ENCODE measurements at regions not wholly inside any gene's neighbourhood (a gene's known extent, or its start where the extent isn't known, plus 50 kb on each side); places are given as distances from the start of the nearest gene placed in this dataset.
"Not testable (repeated sequence)": the region's sequence is repeated elsewhere in the genome, so short reads cannot be mapped to it uniquely, and the experiment has no call there.

- TF ChIP-seq EZH2 (IDR thresholded peaks at IDR 0.05; ENCODE audit: insufficient read depth, low read length) = no peak
- TF ChIP-seq, protein P1, sequence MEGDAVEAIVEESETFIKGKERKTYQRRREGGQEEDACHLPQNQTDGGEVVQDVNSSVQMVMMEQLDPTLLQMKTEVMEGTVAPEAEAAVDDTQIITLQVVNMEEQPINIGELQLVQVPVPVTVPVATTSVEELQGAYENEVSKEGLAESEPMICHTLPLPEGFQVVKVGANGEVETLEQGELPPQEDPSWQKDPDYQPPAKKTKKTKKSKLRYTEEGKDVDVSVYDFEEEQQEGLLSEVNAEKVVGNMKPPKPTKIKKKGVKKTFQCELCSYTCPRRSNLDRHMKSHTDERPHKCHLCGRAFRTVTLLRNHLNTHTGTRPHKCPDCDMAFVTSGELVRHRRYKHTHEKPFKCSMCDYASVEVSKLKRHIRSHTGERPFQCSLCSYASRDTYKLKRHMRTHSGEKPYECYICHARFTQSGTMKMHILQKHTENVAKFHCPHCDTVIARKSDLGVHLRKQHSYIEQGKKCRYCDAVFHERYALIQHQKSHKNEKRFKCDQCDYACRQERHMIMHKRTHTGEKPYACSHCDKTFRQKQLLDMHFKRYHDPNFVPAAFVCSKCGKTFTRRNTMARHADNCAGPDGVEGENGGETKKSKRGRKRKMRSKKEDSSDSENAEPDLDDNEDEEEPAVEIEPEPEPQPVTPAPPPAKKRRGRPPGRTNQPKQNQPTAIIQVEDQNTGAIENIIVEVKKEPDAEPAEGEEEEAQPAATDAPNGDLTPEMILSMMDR (IDR thresholded peaks at IDR 0.05; ENCODE audit: insufficient read depth, low read depth, low read length) = no peak
- Histone ChIP-seq H3K27me3 (ENCODE audit: insufficient read depth, low read length) (no peaks in the 10 kb centered on the region), H3K4me3 (ENCODE audit: insufficient read depth, low read depth, low read length) (no peak overlapping the region), H2AFZ (ENCODE audit: low read depth, low read length) (no peak overlapping the region), H4K20me1 (ENCODE audit: insufficient read depth, low read length) (no peaks in the 10 kb centered on the region), H3K4me2 (ENCODE audit: low read length) (no peak overlapping the region), H3K79me2 (ENCODE audit: insufficient read depth, low read length) (no peaks in the 10 kb centered on the region), H3K9ac (ENCODE audit: low read length) (no peak overlapping the region), H3K27ac (ENCODE audit: low read depth, low read length) (no peak overlapping the region), H3K9me3 (ENCODE audit: insufficient read depth, low read depth, low read length) (no peaks in the 10 kb centered on the region), H3K4me1 (ENCODE audit: insufficient read depth, low read length) (no peaks in the 10 kb centered on the region), H3K36me3 (ENCODE audit: insufficient read depth, low read length) (no peaks in the 10 kb centered on the region)
- DNase-seq (ENCODE audit: low read depth) = no peak
- H3K36me3 Mint-ChIP-seq (ENCODE audit: low read depth, unreplicated experiment) = no peaks in the 10 kb centered on the region
- no peaks in the 10 kb centered on the region for H3K4me1 Mint-ChIP-seq (ENCODE audit: low read depth, unreplicated experiment)
- H3K4me3 Mint-ChIP-seq (ENCODE audit: unreplicated experiment) = no peak overlapping the region
- no peak for FAIRE-seq
- no peak overlapping the region for H3K27ac Mint-ChIP-seq (ENCODE audit: unreplicated experiment)
- H3K9me3 Mint-ChIP-seq (ENCODE audit: unreplicated experiment) = peaks cover 4% of the 10 kb centered on the region
- H3K27me3 Mint-ChIP-seq (ENCODE audit: low read depth, unreplicated experiment) = no peaks in the 10 kb centered on the region
These were observed 111.0 kb upstream of the ADTRP start for GRCh38 chr6:11889572-11889971.

- Histone ChIP-seq H4K20me1 (ENCODE audit: insufficient read depth, low read length) (no peaks in the 10 kb centered on the region), H3K4me2 (ENCODE audit: low read length) (no peak overlapping the region), H3K27ac (ENCODE audit: low read depth, low read length) (no peak overlapping the region), H3K36me3 (ENCODE audit: insufficient read depth, low read length) (no peaks in the 10 kb centered on the region), H3K9me3 (ENCODE audit: insufficient read depth, low read depth, low read length) (no peaks in the 10 kb centered on the region), H3K4me1 (ENCODE audit: insufficient read depth, low read length) (no peaks in the 10 kb centered on the region), H3K27me3 (ENCODE audit: insufficient read depth, low read length) (no peaks in the 10 kb centered on the region), H2AFZ (ENCODE audit: low read depth, low read length) (no peak overlapping the region), H3K4me3 (ENCODE audit: insufficient read depth, low read depth, low read length) (no peak overlapping the region), H3K79me2 (ENCODE audit: insufficient read depth, low read length) (no peaks in the 10 kb centered on the region), H3K9ac (ENCODE audit: low read length) (no peak overlapping the region)
- H3K36me3 Mint-ChIP-seq (ENCODE audit: low read depth, unreplicated experiment) = no peaks in the 10 kb centered on the region
- H3K9me3 Mint-ChIP-seq (ENCODE audit: unreplicated experiment) = peaks cover 5% of the 10 kb centered on the region
- H3K27me3 Mint-ChIP-seq (ENCODE audit: low read depth, unreplicated experiment) = no peaks in the 10 kb centered on the region
- H3K27ac Mint-ChIP-seq (ENCODE audit: unreplicated experiment) = no peak overlapping the region
- H3K4me1 Mint-ChIP-seq (ENCODE audit: low read depth, unreplicated experiment) = no peaks in the 10 kb centered on the region
- no peak overlapping the region for H3K4me3 Mint-ChIP-seq (ENCODE audit: unreplicated experiment)
- FAIRE-seq (no peak), DNase-seq (ENCODE audit: low read depth) (no peak)
- TF ChIP-seq, protein P1 (IDR thresholded peaks at IDR 0.05; ENCODE audit: insufficient read depth, low read depth, low read length) = no peak
- TF ChIP-seq EZH2 (IDR thresholded peaks at IDR 0.05; ENCODE audit: insufficient read depth, low read length) = no peak
These were observed 110.1 kb upstream of the ADTRP start for GRCh38 chr6:11888727-11889126.

- Mint-ChIP-seq H3K36me3 (ENCODE audit: low read depth, unreplicated experiment) (peaks cover 2% of the 10 kb centered on the region), H3K9me3 (ENCODE audit: unreplicated experiment) (peaks cover 15% of the 10 kb centered on the region), H3K27me3 (ENCODE audit: low read depth, unreplicated experiment) (no peaks in the 10 kb centered on the region), H3K4me1 (ENCODE audit: low read depth, unreplicated experiment) (no peaks in the 10 kb centered on the region), H3K27ac (ENCODE audit: unreplicated experiment) (no peak overlapping the region), H3K4me3 (ENCODE audit: unreplicated experiment) (no peak overlapping the region)
- Histone ChIP-seq H3K27me3 (ENCODE audit: insufficient read depth, low read length) (no peaks in the 10 kb centered on the region), H2AFZ (ENCODE audit: low read depth, low read length) (no peak overlapping the region), H3K4me2 (ENCODE audit: low read length) (no peak overlapping the region), H3K36me3 (ENCODE audit: insufficient read depth, low read length) (no peaks in the 10 kb centered on the region), H3K4me1 (ENCODE audit: insufficient read depth, low read length) (no peaks in the 10 kb centered on the region), H3K9ac (ENCODE audit: low read length) (no peak overlapping the region), H3K79me2 (ENCODE audit: insufficient read depth, low read length) (no peaks in the 10 kb centered on the region), H3K27ac (ENCODE audit: low read depth, low read length) (no peak overlapping the region), H4K20me1 (ENCODE audit: insufficient read depth, low read length) (no peaks in the 10 kb centered on the region), H3K9me3 (ENCODE audit: insufficient read depth, low read depth, low read length) (no peaks in the 10 kb centered on the region), H3K4me3 (ENCODE audit: insufficient read depth, low read depth, low read length) (no peak overlapping the region)
- FAIRE-seq (no peak), DNase-seq (ENCODE audit: low read depth) (no peak)
- TF ChIP-seq, protein P1 (IDR thresholded peaks at IDR 0.05; ENCODE audit: insufficient read depth, low read depth, low read length) = no peak
- TF ChIP-seq EZH2 (IDR thresholded peaks at IDR 0.05; ENCODE audit: insufficient read depth, low read length) = no peak
These were observed 106.6 kb upstream of the ADTRP start for GRCh38 chr6:11885159-11885558.

GRCh38 chr6:11883471-11883870, 104.9 kb upstream of the ADTRP start:
- not testable (repeated sequence) for H3K4me2 ChIP-seq (ENCODE audit: low read length); H3K4me3 Mint-ChIP-seq (ENCODE audit: unreplicated experiment); H3K27ac Mint-ChIP-seq (ENCODE audit: unreplicated experiment); H3K27me3 ChIP-seq (ENCODE audit: insufficient read depth, low read length); H3K4me1 ChIP-seq (ENCODE audit: insufficient read depth, low read length); H3K4me3 ChIP-seq (ENCODE audit: insufficient read depth, low read depth, low read length); H2AFZ ChIP-seq (ENCODE audit: low read depth, low read length); H3K27me3 Mint-ChIP-seq (ENCODE audit: low read depth, unreplicated experiment); DNase-seq (ENCODE audit: low read depth); H3K4me1 Mint-ChIP-seq (ENCODE audit: low read depth, unreplicated experiment); H3K36me3 ChIP-seq (ENCODE audit: insufficient read depth, low read length); FAIRE-seq; H3K36me3 Mint-ChIP-seq (ENCODE audit: low read depth, unreplicated experiment); H4K20me1 ChIP-seq (ENCODE audit: insufficient read depth, low read length); H3K27ac ChIP-seq (ENCODE audit: low read depth, low read length); H3K9ac ChIP-seq (ENCODE audit: low read length); H3K9me3 ChIP-seq (ENCODE audit: insufficient read depth, low read depth, low read length); H3K79me2 ChIP-seq (ENCODE audit: insufficient read depth, low read length)
- H3K9me3 Mint-ChIP-seq (ENCODE audit: unreplicated experiment) = peaks cover 18% of the 10 kb centered on the region
